Ascending aorta (tissue), 2 donors: ENCODE measurements at regions not wholly inside any gene's neighbourhood (a gene's known extent, or its start where the extent isn't known, plus 50 kb on each side); places are given as distances from the start of the nearest gene placed in this dataset.
A peak's percentile ranks its signal among the peaks of the same experiment; 100 is the strongest.

ENCODE experiments used
- DNase-seq, 2 donors: peaks; one replicate each; pipeline ENCODE4 v3.0.0-alpha.2; 2019; ENCODE audit warnings: low spot score in 2 of 2
- H3K27ac ChIP-seq, 2 donors: fragments of 200-600 bp; sonication (generic); one replicate each; pipeline ENCODE4 v1.5.1; 2016 to 2017; ENCODE audit warnings: mild to moderate bottlenecking in 1 of 2
- H3K27me3 ChIP-seq: fragments of 200-600 bp; sonication (generic); one replicate; pipeline ENCODE4 v1.5.1; 2017
- H3K36me3 ChIP-seq, 2 donors: fragments of 200-600 bp; sonication (generic); one replicate each; pipeline ENCODE4 v1.5.1; 2016
- H3K4me1 ChIP-seq, 2 donors: fragments of 200-600 bp; sonication (generic); one replicate each; pipeline ENCODE4 v1.5.1; 2016 to 2017; ENCODE audit warnings: mild to moderate bottlenecking in 1 of 2
- H3K4me3 ChIP-seq, 2 donors: fragments of 200-600 bp; sonication (generic); one replicate each; pipeline ENCODE4 v1.5.1; 2016 to 2017; ENCODE audit warnings: mild to moderate bottlenecking in 1 of 2
- H3K9me3 ChIP-seq, 2 donors: fragments of 200-600 bp; sonication (generic); one replicate each; pipeline ENCODE4 v1.5.1; 2016
- intact Hi-C: fragments of 100-400 bp; cut with DNase I; formaldehyde crosslinking; loops from one replicate; pipeline ENCODE4 v1.15.1; 2023
- TF ChIP-seq, protein P1 (sequence below), 3 experiments: fragments of 200-600 bp in 2 of 3; fragments of 450-650 bp in 1 of 3; sonication (generic) in 2 of 3; IDR thresholded peaks; one replicate each; pipeline ENCODE4 v1.5.1; 2016 to 2019; ENCODE audit warnings: antibody characterized with exemption in 3 of 3, mild to moderate bottlenecking in 1 of 3, moderate library complexity in 1 of 3

GRCh38 chr12:59147791-59148190, 227.5 kb upstream of the LRIG3 start:
- DNase-seq, result no peak
- H3K36me3 ChIP-seq, result no peaks in the 10 kb centered on the region
- no peak overlapping the region for H3K4me3 ChIP-seq
- TF ChIP-seq, protein P1, sequence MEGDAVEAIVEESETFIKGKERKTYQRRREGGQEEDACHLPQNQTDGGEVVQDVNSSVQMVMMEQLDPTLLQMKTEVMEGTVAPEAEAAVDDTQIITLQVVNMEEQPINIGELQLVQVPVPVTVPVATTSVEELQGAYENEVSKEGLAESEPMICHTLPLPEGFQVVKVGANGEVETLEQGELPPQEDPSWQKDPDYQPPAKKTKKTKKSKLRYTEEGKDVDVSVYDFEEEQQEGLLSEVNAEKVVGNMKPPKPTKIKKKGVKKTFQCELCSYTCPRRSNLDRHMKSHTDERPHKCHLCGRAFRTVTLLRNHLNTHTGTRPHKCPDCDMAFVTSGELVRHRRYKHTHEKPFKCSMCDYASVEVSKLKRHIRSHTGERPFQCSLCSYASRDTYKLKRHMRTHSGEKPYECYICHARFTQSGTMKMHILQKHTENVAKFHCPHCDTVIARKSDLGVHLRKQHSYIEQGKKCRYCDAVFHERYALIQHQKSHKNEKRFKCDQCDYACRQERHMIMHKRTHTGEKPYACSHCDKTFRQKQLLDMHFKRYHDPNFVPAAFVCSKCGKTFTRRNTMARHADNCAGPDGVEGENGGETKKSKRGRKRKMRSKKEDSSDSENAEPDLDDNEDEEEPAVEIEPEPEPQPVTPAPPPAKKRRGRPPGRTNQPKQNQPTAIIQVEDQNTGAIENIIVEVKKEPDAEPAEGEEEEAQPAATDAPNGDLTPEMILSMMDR (IDR thresholded peaks at IDR 0.05), result no peak
- intact Hi-C loops, result no loop called here
- no peaks in the 10 kb centered on the region for H3K9me3 ChIP-seq
- peaks cover 0 to 8% of the 10 kb centered on the region in 2 donors for H3K4me1 ChIP-seq
- no peaks in the 10 kb centered on the region for H3K27me3 ChIP-seq
- H3K27ac ChIP-seq, result no peak overlapping the region

DNA sequence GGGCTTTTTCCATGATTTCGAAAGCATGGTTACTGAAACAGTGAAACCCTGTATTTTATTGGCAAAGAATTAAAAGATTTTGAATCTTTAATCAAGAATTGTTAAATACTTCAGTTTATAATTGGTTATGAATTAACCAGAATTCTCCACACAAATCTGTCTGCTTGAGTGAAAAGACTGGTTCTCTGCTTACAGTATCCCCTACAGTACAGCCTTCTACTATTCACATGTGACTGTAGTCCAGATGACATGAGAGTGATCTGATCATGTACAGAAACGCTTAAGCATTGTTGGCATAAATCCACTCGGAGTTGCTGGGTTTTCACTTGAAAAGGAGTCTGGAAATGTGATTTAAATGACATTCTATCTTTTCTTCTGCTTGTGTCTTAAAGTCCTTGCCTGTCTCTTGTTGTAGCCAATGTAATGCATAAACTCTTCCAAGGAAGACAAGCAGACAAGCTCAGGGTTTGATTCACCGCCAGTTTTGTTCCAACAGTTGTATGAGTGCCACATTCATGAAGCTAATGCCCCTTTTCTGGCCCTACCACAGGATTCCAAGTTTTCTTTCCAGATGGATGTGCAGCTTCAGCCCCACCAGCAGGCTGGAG, 222.0 kb upstream of the LRIG3 start:
- TF ChIP-seq, protein P1 (IDR thresholded peaks at IDR 0.05), result no peak
- DNase-seq, result no peak
- peaks cover 0 to 6% of the 10 kb centered on the region in 2 donors for H3K4me1 ChIP-seq
- no peak overlapping the region for H3K4me3 ChIP-seq
- intact Hi-C loops, result no loop called here
- H3K27ac ChIP-seq, result no peak overlapping the region
- H3K36me3 ChIP-seq, result no peaks in the 10 kb centered on the region
- no peaks in the 10 kb centered on the region for H3K27me3 ChIP-seq
- no peaks in the 10 kb centered on the region for H3K9me3 ChIP-seq

GRCh38 chr12:59134750-59135149, 214.4 kb upstream of the LRIG3 start:
- H3K36me3 ChIP-seq, result no peaks in the 10 kb centered on the region
- no peaks in the 10 kb centered on the region for H3K27me3 ChIP-seq
- no peaks in the 10 kb centered on the region for H3K4me1 ChIP-seq
- H3K4me3 ChIP-seq, result no peak overlapping the region
- no peaks in the 10 kb centered on the region for H3K9me3 ChIP-seq
- no peak for DNase-seq
- intact Hi-C loops, result no loop called here
- no peak overlapping the region for H3K27ac ChIP-seq
- TF ChIP-seq, protein P1 (IDR thresholded peaks at IDR 0.05), result no peak

GRCh38 chr12:59131462-59131861, 211.2 kb upstream of the LRIG3 start:
- Histone ChIP-seq H3K27me3 (no peaks in the 10 kb centered on the region), H3K9me3 (no peaks in the 10 kb centered on the region), H3K27ac (no peak overlapping the region), H3K36me3 (no peaks in the 10 kb centered on the region), H3K4me1 (no peaks in the 10 kb centered on the region), H3K4me3 (no peak overlapping the region)
- intact Hi-C loops, result no loop called here
- TF ChIP-seq, protein P1 (IDR thresholded peaks at IDR 0.05), result no peak
- DNase-seq, result no peak

- TF ChIP-seq, protein P1 (IDR thresholded peaks at IDR 0.05), result no peak
- Histone ChIP-seq H3K36me3 (no peaks in the 10 kb centered on the region), H3K27ac (peak overlapping the region in 1 of 2 donors; percentile 78), H3K9me3 (no peaks in the 10 kb centered on the region), H3K4me3 (no peak overlapping the region), H3K27me3 (no peaks in the 10 kb centered on the region), H3K4me1 (peaks cover 3 to 15% of the 10 kb centered on the region in 2 donors)
- DNase-seq, result no peak
- intact Hi-C loops, result no loop called here
These were observed 202.5 kb upstream of the LRIG3 start for GRCh38 chr12:59122784-59123183.

DNA sequence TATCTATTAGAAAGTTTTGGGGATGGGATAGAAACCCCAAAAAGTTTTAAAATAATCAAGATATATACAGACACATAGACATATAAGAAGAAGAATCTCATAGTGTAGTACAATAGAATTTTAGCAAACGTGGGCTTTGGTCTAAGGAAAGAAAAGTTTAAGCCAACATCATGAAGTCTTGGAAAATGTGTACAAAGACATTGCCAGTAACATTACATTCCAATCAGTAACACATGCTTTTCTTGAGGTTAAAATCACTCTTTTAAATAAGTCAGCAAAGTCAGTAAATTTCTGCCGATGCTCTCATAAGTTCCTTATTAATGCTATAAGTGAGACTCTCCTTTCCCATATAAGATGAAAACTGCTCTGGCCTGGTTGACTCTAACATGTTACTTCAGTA, 201.1 kb upstream of the LRIG3 start:
- Histone ChIP-seq H3K9me3 (no peaks in the 10 kb centered on the region), H3K4me3 (no peak overlapping the region), H3K36me3 (no peaks in the 10 kb centered on the region), H3K4me1 (peaks cover 3 to 15% of the 10 kb centered on the region in 2 donors), H3K27me3 (no peaks in the 10 kb centered on the region), H3K27ac (peak overlapping the region; percentile 31 to 78)
- TF ChIP-seq, protein P1 (IDR thresholded peaks at IDR 0.05), result no peak
- no peak for DNase-seq
- intact Hi-C loops, result no loop called here
